Testis (tissue), 2 donors: ENCODE measurements at regions not wholly inside any gene's neighbourhood (a gene's known extent, or its start where the extent isn't known, plus 50 kb on each side); places are given as distances from the start of the nearest gene placed in this dataset.

Experiments
- POLR2A ChIP-seq: fragments of 450-650 bp; IDR thresholded peaks from one replicate; pipeline ENCODE4 v1.6.1; 2017; ENCODE audit warnings: antibody characterized with exemption, mild to moderate bottlenecking, moderate library complexity
- TF ChIP-seq, protein P1 (sequence below), 3 experiments: fragments of 450-650 bp in 2 of 3; fragments of 200-600 bp in 1 of 3; sonication (generic) in 1 of 3; IDR thresholded peaks; one replicate each; pipeline ENCODE4 v1.5.1; 2016 to 2019; ENCODE audit warnings: antibody characterized with exemption in 3 of 3, mild to moderate bottlenecking in 2 of 3, moderate library complexity in 1 of 3

DNA sequence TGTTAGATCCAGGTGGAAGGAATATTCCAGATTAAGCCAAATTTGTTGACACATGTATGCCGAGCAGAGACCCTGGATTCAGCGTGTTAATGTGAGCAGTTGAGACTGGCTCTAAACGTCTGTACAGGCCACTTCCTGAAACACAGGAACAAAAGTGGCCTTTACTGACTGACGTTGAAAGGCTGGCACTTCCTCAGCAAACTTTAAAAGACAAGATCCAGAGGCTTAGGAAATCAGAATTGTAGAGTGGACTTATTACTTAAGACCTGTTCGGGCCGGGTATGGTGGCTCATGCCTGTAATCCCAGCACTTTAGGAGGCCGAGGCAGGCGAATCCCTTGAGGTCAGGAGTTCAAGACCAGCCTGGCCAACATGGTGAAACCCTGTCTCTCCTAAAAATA, 125.7 kb upstream of the ARID1B start:
- TF ChIP-seq, protein P1, sequence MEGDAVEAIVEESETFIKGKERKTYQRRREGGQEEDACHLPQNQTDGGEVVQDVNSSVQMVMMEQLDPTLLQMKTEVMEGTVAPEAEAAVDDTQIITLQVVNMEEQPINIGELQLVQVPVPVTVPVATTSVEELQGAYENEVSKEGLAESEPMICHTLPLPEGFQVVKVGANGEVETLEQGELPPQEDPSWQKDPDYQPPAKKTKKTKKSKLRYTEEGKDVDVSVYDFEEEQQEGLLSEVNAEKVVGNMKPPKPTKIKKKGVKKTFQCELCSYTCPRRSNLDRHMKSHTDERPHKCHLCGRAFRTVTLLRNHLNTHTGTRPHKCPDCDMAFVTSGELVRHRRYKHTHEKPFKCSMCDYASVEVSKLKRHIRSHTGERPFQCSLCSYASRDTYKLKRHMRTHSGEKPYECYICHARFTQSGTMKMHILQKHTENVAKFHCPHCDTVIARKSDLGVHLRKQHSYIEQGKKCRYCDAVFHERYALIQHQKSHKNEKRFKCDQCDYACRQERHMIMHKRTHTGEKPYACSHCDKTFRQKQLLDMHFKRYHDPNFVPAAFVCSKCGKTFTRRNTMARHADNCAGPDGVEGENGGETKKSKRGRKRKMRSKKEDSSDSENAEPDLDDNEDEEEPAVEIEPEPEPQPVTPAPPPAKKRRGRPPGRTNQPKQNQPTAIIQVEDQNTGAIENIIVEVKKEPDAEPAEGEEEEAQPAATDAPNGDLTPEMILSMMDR (IDR thresholded peaks at IDR 0.05): no peak
- no peak for TF ChIP-seq POLR2A
